Breast epithelium (tissue), 3 donors: ENCODE measurements at regions not wholly inside any gene's neighbourhood (a gene's known extent, or its start where the extent isn't known, plus 50 kb on each side); places are given as distances from the start of the nearest gene placed in this dataset.

Experiments used
- CTCF ChIP-seq, 3 donors: fragments of 450-650 bp; IDR thresholded peaks; one replicate each; pipeline ENCODE4 v1.5.1; 2016 to 2017; ENCODE audit warnings: antibody characterized with exemption in 3 of 3, mild to moderate bottlenecking in 3 of 3, moderate library complexity in 3 of 3
- POLR2A ChIP-seq: fragments of 450-650 bp; IDR thresholded peaks from one replicate; pipeline ENCODE4 v1.6.1; 2016; ENCODE audit warnings: antibody characterized with exemption, mild to moderate bottlenecking, moderate library complexity

DNA sequence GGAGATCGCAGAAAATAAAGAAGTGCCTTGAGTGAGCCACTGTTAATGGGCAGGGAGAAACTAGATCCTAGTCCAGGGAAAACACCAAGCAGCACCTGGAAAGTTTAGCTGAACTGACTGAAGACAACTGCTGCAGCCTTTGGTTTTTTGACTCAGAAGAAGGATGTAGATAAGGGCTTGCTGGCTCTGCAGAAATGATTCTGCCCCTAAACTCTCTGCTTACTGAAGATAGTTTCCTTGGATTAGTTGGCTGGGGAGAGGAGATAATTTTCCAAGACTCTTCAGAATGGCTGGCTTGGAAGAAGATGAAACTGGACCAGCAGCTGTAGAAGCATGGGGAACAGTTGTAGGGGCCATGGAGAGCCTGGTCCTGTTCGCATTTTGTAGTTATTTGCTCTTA, 471.8 kb downstream of the KDM4C start:
- TF ChIP-seq CTCF (IDR thresholded peaks at IDR 0.05) (no peak), POLR2A (no peak)
